CD8-positive, alpha-beta memory T cell (primary cell): ENCODE measurements at regions not wholly inside any gene's neighbourhood (a gene's known extent, or its start where the extent isn't known, plus 50 kb on each side); places are given as distances from the start of the nearest gene placed in this dataset.
A peak's percentile ranks its signal among the peaks of the same experiment; 100 is the strongest.

Experiments used
- CTCF ChIA-PET: fragments of 350-600 bp; sonication (Branson Sonifier 250); formaldehyde crosslinking; loops from one replicate; lab custom pipeline; 2021; ENCODE audit warnings: antibody characterized with exemption; lab: Charles Lee
- POLR2A ChIA-PET: fragments of 350-600 bp; sonication (Branson Sonifier 250); formaldehyde crosslinking; loops from one replicate; lab custom pipeline; 2021; ENCODE audit warnings: antibody characterized with exemption; lab: Charles Lee
- DNase-seq, 5 donors: peaks; one replicate each; pipeline versions ENCODE4 v3.0.0 to v3.0.0-alpha.2; 2020 to 2022; ENCODE audit warnings: mixed read lengths in 1 of 5
- H3K27ac ChIP-seq: one replicate; pipeline ENCODE4 v1.7.0; 2013; ENCODE audit warnings: low read depth, mild to moderate bottlenecking, low read length, moderate library complexity
- H3K27me3 ChIP-seq: 2 replicates; pipeline ENCODE4 v1.7.0; 2013; ENCODE audit warnings: low read length, mild to moderate bottlenecking; ENCODE audit not compliant: insufficient read depth, poor library complexity, severe bottlenecking
- H3K36me3 ChIP-seq: 2 replicates; pipeline ENCODE4 v1.7.0; 2013; ENCODE audit warnings: mild to moderate bottlenecking, low read length, moderate library complexity; ENCODE audit not compliant: insufficient read depth
- H3K4me1 ChIP-seq: 2 replicates; pipeline ENCODE4 v1.7.0; 2013; ENCODE audit warnings: mild to moderate bottlenecking, low read length, moderate library complexity; ENCODE audit not compliant: insufficient read depth
- H3K4me3 ChIP-seq: 2 replicates; pipeline ENCODE4 v1.7.0; 2013; ENCODE audit warnings: mild to moderate bottlenecking, low read length
- H3K9me3 ChIP-seq: 2 replicates; pipeline ENCODE4 v1.7.0; 2013; ENCODE audit warnings: mild to moderate bottlenecking, low read length
- H3K27ac Mint-ChIP-seq, 8 donors: one replicate each; pipeline ENCODE4 v1.8.0; 2020 to 2021; ENCODE audit warnings: mixed read lengths in 8 of 8, mild to moderate bottlenecking in 6 of 8, inconsistent platforms in 3 of 8, moderate library complexity in 3 of 8
- H3K27me3 Mint-ChIP-seq, 2 donors: one replicate each; pipeline ENCODE4 v1.8.0; 2020 to 2021; ENCODE audit warnings: mixed read lengths in 2 of 2, mild to moderate bottlenecking in 1 of 2, moderate library complexity in 1 of 2
- H3K36me3 Mint-ChIP-seq, 3 donors: one replicate each; pipeline ENCODE4 v1.8.0; 2020 to 2021; ENCODE audit warnings: mixed read lengths in 3 of 3, inconsistent platforms in 1 of 3, mild to moderate bottlenecking in 1 of 3
- H3K4me1 Mint-ChIP-seq, 3 donors: one replicate each; pipeline ENCODE4 v1.8.0; 2020 to 2021; ENCODE audit warnings: mixed read lengths in 3 of 3, inconsistent platforms in 1 of 3, mild to moderate bottlenecking in 1 of 3
- H3K4me3 Mint-ChIP-seq, 7 donors: one replicate each; pipeline ENCODE4 v1.8.0; 2020 to 2021; ENCODE audit warnings: mixed read lengths in 7 of 7, mild to moderate bottlenecking in 6 of 7, moderate library complexity in 4 of 7, inconsistent platforms in 2 of 7
- H3K9me3 Mint-ChIP-seq, 5 donors: one replicate each; pipeline ENCODE4 v1.8.0; 2020 to 2022; ENCODE audit warnings: mixed read lengths in 5 of 5, mild to moderate bottlenecking in 3 of 5, moderate library complexity in 2 of 5, inconsistent platforms in 1 of 5

- no peaks in the 10 kb centered on the region for H3K4me1 Mint-ChIP-seq
- POLR2A ChIA-PET, result no interaction called here
- CTCF ChIA-PET, result no interaction called here
Observed at GRCh38 chr22:27298332-27298731, 503.2 kb downstream of the MN1 start.

DNA sequence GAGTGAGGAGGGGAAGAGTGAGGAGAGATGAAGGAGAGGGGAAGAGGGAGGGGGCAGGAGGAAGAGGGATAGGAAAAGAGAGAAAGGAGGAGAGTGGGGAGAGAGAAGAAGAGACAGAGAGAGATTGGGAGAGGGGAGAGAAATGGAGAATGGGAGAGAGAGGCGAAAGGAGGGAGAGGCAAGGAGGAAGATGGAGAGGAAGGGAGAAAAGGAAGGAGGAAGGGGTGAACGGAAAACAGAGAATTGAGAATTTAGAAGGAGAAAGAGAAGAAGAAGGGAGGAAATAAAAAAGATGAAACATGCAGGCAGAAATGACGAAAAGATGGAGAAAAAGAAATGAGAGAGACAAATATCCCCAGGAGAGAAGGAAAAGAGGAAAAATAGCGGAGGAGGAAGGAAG, 502.8 kb downstream of the MN1 start:
- ChIA-PET POLR2A (no interaction called here), CTCF (no interaction called here)
- Histone ChIP-seq H3K27ac (no peak overlapping the region), H3K4me3 (no peak overlapping the region), H3K36me3 (no peaks in the 10 kb centered on the region), H3K4me1 (no peaks in the 10 kb centered on the region), H3K9me3 (no peaks in the 10 kb centered on the region), H3K27me3 (no peaks in the 10 kb centered on the region)
- peak overlapping the region in 1 of 8 donors; percentile 33 for H3K27ac Mint-ChIP-seq
- no peak for DNase-seq
- H3K27me3 Mint-ChIP-seq, result peaks cover 24 to 48% of the 10 kb centered on the region in 2 donors
- H3K4me3 Mint-ChIP-seq, result no peak overlapping the region
- no peaks in the 10 kb centered on the region for H3K4me1 Mint-ChIP-seq
- H3K36me3 Mint-ChIP-seq, result peaks cover 0 to 2% (median 0%) of the 10 kb centered on the region in 3 donors
- peaks cover 0 to 3% (median 0%) of the 10 kb centered on the region in 5 donors for H3K9me3 Mint-ChIP-seq

More at GRCh38 chr22:27298332-27298731, 503.2 kb downstream of the MN1 start:
- no peaks in the 10 kb centered on the region for H3K9me3 ChIP-seq
- H3K27me3 Mint-ChIP-seq, result peaks cover 24 to 48% of the 10 kb centered on the region in 2 donors
- no peak overlapping the region for H3K27ac Mint-ChIP-seq
- H3K27me3 ChIP-seq, result no peaks in the 10 kb centered on the region
- DNase-seq, result no peak
- no peaks in the 10 kb centered on the region for H3K36me3 Mint-ChIP-seq
- no peaks in the 10 kb centered on the region for H3K4me1 ChIP-seq
- no peak overlapping the region for H3K27ac ChIP-seq
- H3K36me3 ChIP-seq, result no peaks in the 10 kb centered on the region
- H3K9me3 Mint-ChIP-seq, result peaks cover 0 to 3% (median 0%) of the 10 kb centered on the region in 5 donors
- no peak overlapping the region for H3K4me3 ChIP-seq
- H3K4me3 Mint-ChIP-seq, result no peak overlapping the region

DNA sequence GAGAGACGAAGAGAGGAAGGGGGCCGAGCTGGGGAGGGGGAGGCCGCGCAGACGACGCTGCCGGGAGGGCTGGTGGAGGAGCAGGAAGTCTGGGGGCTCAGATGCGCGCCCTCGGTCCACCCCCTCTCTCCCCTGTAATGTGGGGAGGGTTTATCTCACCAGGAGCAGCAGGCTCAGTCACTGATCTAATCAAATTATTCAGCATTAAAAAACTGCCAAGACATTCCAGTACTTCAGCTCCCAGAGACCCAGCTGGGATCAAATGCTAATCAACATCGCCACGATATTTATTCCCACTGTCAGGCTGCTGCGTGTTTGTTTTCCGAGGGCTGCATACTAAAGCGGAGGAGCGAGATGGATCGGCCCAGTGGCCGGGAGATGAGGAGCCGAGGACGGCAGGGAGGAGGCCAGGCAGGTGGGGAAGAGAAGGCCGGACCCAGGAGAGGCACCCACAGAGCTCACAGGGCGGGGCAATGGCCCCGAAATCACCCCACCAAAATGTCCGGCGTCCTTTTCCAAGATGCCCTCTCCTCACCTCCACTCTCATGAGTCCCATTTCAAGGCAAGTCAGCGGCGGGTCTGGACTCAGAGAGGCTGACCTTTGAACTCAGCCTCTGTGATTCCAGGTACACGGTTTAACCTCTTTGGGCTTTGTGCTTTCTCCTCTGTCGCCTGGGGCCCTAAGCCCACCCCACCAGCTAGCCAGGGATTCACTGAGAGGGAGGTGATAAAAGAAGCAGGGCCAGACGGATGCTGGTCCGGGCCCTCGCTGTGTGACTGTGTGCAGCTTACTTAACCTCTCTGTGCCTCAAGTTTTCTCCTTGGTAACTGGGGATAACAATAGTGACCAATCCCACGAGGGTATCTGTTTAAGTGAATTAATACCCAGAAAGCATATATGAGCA, 502.1 kb downstream of the MN1 start:
- POLR2A ChIA-PET, result no interaction called here
- peaks cover 25 to 48% of the 10 kb centered on the region in 2 donors for H3K27me3 Mint-ChIP-seq
- no peaks in the 10 kb centered on the region for H3K36me3 ChIP-seq

DNA sequence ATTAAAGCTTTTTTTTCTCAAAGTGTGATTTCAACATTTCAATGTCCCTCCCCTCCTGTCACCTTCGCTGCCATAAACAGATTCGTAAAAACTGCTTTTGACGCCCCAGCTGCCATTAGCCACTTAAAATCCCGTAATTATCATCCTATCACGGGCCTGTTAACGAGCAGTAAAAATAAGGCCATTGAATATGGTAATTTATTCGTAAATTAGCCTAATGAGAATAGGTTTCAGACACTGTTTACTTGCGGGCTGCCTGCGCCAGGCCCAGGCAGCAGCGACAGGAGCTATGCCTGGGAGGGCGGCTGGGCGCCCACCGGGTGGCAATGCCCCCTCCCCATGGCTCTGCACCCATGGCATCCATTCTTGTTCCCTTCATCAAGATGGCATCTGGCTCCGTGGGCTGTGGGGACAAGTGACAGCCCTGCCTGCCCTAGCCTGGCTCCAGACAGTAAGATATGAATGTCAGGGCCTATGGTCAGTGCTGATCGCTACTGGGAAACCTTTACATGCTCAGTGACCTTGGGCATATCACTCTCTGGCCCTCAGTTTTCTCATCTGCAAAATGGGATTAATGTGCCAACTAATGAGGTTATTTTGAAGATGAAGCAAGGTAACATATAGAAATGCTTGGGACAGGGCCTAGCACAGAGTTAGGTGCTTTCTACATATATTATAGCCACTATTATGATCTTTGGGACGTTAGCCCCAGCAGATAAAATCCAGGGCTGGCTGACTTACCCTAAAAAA, 500.8 kb downstream of the MN1 start:
- peaks cover 0 to 3% (median 0%) of the 10 kb centered on the region in 5 donors for H3K9me3 Mint-ChIP-seq
- H3K36me3 Mint-ChIP-seq, result peaks cover 0 to 3% (median 0%) of the 10 kb centered on the region in 3 donors
- Histone ChIP-seq H3K27me3 (no peaks in the 10 kb centered on the region), H3K27ac (no peak overlapping the region), H3K4me1 (no peaks in the 10 kb centered on the region), H3K36me3 (no peaks in the 10 kb centered on the region), H3K4me3 (no peak overlapping the region), H3K9me3 (no peaks in the 10 kb centered on the region)
- POLR2A ChIA-PET, result no interaction called here
- H3K27ac Mint-ChIP-seq, result no peak overlapping the region
- H3K4me3 Mint-ChIP-seq, result no peak overlapping the region
- CTCF ChIA-PET, result no interaction called here
- H3K4me1 Mint-ChIP-seq, result no peaks in the 10 kb centered on the region
- H3K27me3 Mint-ChIP-seq, result peaks cover 21 to 45% of the 10 kb centered on the region in 2 donors
- no peak for DNase-seq

More for the DNA sequence above, 502.1 kb downstream of the MN1 start:
- no peak overlapping the region for H3K27ac Mint-ChIP-seq
- Histone ChIP-seq H3K4me3 (no peak overlapping the region), H3K4me1 (no peaks in the 10 kb centered on the region), H3K27me3 (no peaks in the 10 kb centered on the region), H3K9me3 (no peaks in the 10 kb centered on the region), H3K27ac (no peak overlapping the region)
- H3K4me1 Mint-ChIP-seq, result no peaks in the 10 kb centered on the region
- peaks cover 0 to 3% (median 0%) of the 10 kb centered on the region in 3 donors for H3K36me3 Mint-ChIP-seq
- no peak for DNase-seq
- no peak overlapping the region for H3K4me3 Mint-ChIP-seq
- CTCF ChIA-PET, result no interaction called here
- peaks cover 0 to 3% (median 0%) of the 10 kb centered on the region in 5 donors for H3K9me3 Mint-ChIP-seq

DNA sequence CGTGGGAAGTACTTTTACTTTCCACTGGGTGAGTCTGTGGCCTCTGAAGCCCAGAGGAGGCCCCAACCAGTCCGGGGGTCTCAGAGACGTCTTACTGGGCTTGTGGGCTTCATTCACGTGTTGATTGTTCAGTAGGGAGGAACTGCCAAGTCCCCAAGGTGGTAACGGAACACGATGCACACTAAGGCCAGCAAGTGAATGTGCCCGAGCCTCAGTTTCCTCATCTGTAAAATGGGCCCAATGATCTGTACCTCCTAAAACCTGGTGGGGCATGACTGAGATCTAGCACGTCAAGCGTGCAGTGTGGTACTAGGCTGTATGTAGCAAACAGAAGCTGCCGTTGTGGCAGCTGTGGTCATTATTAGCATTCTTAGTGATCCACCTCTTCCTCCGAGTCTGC, 499.1 kb downstream of the MN1 start:
- no peaks in the 10 kb centered on the region for H3K4me1 ChIP-seq
- Mint-ChIP-seq H3K4me1 (peaks cover 0 to 6% (median 0%) of the 10 kb centered on the region in 3 donors), H3K36me3 (peaks cover 0 to 3% (median 0%) of the 10 kb centered on the region in 3 donors), H3K9me3 (no peaks in the 10 kb centered on the region), H3K27me3 (peaks cover 14 to 28% of the 10 kb centered on the region in 2 donors), H3K4me3 (no peak overlapping the region), H3K27ac (no peak overlapping the region)
- no peak for DNase-seq
- no peaks in the 10 kb centered on the region for H3K36me3 ChIP-seq
- no peak overlapping the region for H3K4me3 ChIP-seq
- CTCF ChIA-PET, result no interaction called here
- H3K27me3 ChIP-seq, result no peaks in the 10 kb centered on the region
- no peaks in the 10 kb centered on the region for H3K9me3 ChIP-seq
- H3K27ac ChIP-seq, result no peak overlapping the region
- POLR2A ChIA-PET, result no interaction called here

DNA sequence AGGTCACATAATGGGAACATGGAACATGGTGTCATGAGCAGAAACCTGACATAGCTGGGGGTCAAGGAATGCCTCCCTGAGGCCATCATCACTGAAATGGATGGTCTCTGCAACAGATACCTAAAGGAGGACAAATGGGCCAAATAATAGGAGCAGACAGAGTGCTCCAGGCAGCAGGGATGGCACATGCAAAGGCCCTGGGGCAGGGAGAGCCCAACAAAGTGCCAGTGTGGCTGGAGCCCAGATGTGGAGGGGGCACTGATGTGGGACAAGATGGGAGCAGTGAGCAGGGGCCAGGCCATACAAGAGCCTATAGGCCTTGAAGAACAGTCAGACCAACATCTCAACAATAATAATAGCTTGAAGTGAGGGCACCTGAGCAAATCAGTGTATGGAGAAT, 497.8 kb downstream of the MN1 start:
- Mint-ChIP-seq H3K4me3 (no peak overlapping the region), H3K36me3 (peaks cover 0 to 3% (median 0%) of the 10 kb centered on the region in 3 donors), H3K4me1 (peaks cover 0 to 9% (median 0%) of the 10 kb centered on the region in 3 donors), H3K9me3 (peaks cover 0 to 1% (median 0%) of the 10 kb centered on the region in 5 donors), H3K27ac (no peak overlapping the region), H3K27me3 (peaks cover 10 to 19% of the 10 kb centered on the region in 2 donors)
- H3K27me3 ChIP-seq, result no peaks in the 10 kb centered on the region
- H3K4me3 ChIP-seq, result no peak overlapping the region
- no peaks in the 10 kb centered on the region for H3K4me1 ChIP-seq
- ChIA-PET CTCF (no interaction called here), POLR2A (no interaction called here)
- H3K27ac ChIP-seq, result no peak overlapping the region
- H3K9me3 ChIP-seq, result no peaks in the 10 kb centered on the region
- no peak for DNase-seq
- H3K36me3 ChIP-seq, result no peaks in the 10 kb centered on the region

DNA sequence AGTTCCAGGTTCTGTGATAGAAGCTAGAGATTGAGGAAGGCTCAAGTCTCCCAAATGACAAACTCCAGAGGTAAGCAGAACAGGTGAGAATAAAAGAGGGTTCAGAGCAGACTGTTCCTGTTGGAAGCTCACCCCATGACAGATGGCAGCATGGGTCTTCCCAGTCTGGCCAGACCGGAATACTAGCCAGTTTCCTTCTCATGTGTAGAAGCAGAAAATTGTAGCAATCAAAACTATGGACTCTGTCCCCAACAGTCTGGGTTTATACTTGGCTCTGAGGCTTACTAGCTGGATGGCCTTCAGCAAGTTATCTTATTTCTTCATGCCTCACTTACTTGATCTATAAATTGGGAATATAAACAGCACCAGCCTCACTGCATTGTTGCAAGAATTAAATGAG, 494.8 kb downstream of the MN1 start:
- peaks cover 3 to 4% of the 10 kb centered on the region in 2 donors for H3K27me3 Mint-ChIP-seq
- no peak overlapping the region for H3K27ac Mint-ChIP-seq
- H3K4me3 Mint-ChIP-seq, result no peak overlapping the region
- ChIA-PET POLR2A (no interaction called here), CTCF (no interaction called here)
- H3K9me3 ChIP-seq, result no peaks in the 10 kb centered on the region
- no peak for DNase-seq
- no peak overlapping the region for H3K4me3 ChIP-seq
- H3K4me1 ChIP-seq, result no peaks in the 10 kb centered on the region
- H3K4me1 Mint-ChIP-seq, result peaks cover 0 to 9% (median 0%) of the 10 kb centered on the region in 3 donors
- H3K36me3 Mint-ChIP-seq, result peaks cover 0 to 3% (median 0%) of the 10 kb centered on the region in 3 donors
- H3K27me3 ChIP-seq, result no peaks in the 10 kb centered on the region
- H3K36me3 ChIP-seq, result no peaks in the 10 kb centered on the region
- no peak overlapping the region for H3K27ac ChIP-seq
- H3K9me3 Mint-ChIP-seq, result peaks cover 0 to 5% (median 0%) of the 10 kb centered on the region in 5 donors
